T follicular helper cell (primary cell): ENCODE measurements at regions not wholly inside any gene's neighbourhood (a gene's known extent, or its start where the extent isn't known, plus 50 kb on each side); places are given as distances from the start of the nearest gene placed in this dataset.

ENCODE experiments used
- DNase-seq: peaks from one replicate; pipeline ENCODE4 v3.0.0-alpha.2; 2020; ENCODE audit warnings: low read depth

GRCh38 chr7:114755856-114756255, 166.0 kb upstream of the MDFIC start:
- DNase-seq: no peak

GRCh38 chr7:114758661-114759227, 163.2 kb upstream of the MDFIC start:
- no peak for DNase-seq

- DNase-seq: no peak
Measured at GRCh38 chr7:114759347-114760062, 162.4 kb upstream of the MDFIC start.

- DNase-seq: no peak
Measured at GRCh38 chr7:114760477-114760876, 161.4 kb upstream of the MDFIC start.

GRCh38 chr7:114761973-114762372, 159.9 kb upstream of the MDFIC start:
- DNase-seq: no peak

- no peak for DNase-seq
Measured at GRCh38 chr7:114765331-114766040, 156.4 kb upstream of the MDFIC start.

- no peak for DNase-seq
Measured at GRCh38 chr7:114766041-114766356, 155.9 kb upstream of the MDFIC start.

GRCh38 chr7:114777288-114777687, 144.6 kb upstream of the MDFIC start:
- DNase-seq: no peak

- no peak for DNase-seq
Measured at GRCh38 chr7:114783508-114783907, 138.4 kb upstream of the MDFIC start.

GRCh38 chr7:114784177-114784576, 137.7 kb upstream of the MDFIC start:
- no peak for DNase-seq

GRCh38 chr7:114784746-114785145, 137.1 kb upstream of the MDFIC start:
- DNase-seq: no peak

- DNase-seq: no peak
Measured at GRCh38 chr7:114785496-114785895, 136.4 kb upstream of the MDFIC start.

GRCh38 chr7:114786455-114786854, 135.4 kb upstream of the MDFIC start:
- DNase-seq: no peak

- no peak for DNase-seq
Measured at GRCh38 chr7:114787556-114787955, 134.3 kb upstream of the MDFIC start.

- DNase-seq: no peak
Measured at GRCh38 chr7:114788706-114789105, 133.2 kb upstream of the MDFIC start.

- no peak for DNase-seq
Measured at GRCh38 chr7:114789161-114789560, 132.7 kb upstream of the MDFIC start.

- DNase-seq: no peak
Measured at GRCh38 chr7:114789871-114790311, 132.0 kb upstream of the MDFIC start.

- DNase-seq: no peak
Measured at GRCh38 chr7:114790521-114790920, 131.4 kb upstream of the MDFIC start.

GRCh38 chr7:114791771-114792170, 130.1 kb upstream of the MDFIC start:
- DNase-seq: no peak

- no peak for DNase-seq
Measured at GRCh38 chr7:114793155-114793845, 128.6 kb upstream of the MDFIC start.

- no peak for DNase-seq
Measured at GRCh38 chr7:114795475-114795874, 126.4 kb upstream of the MDFIC start.

- DNase-seq: no peak
Measured at GRCh38 chr7:114799628-114800028, 122.3 kb upstream of the MDFIC start.

- no peak for DNase-seq
Measured at GRCh38 chr7:114802632-114803031, 119.3 kb upstream of the MDFIC start.
